ENCODE measurements at regions not wholly inside any gene's neighbourhood (a gene's known extent, or its start where the extent isn't known, plus 50 kb on each side); places are given as distances from the start of the nearest gene placed in this dataset.

GRCh38 chr13:73929287-73929932, 204.8 kb downstream of the KLF12 start:
- H3K4me3 ChIP-seq (ENCODE audit: low read length), result no peak overlapping the region
- DNase-seq (ENCODE audit: low read depth), result no peak
- TF ChIP-seq CTCF (IDR thresholded peaks at IDR 0.05; ENCODE audit: insufficient read depth, low read depth, low read length, missing control alignments), result no peak

- DNase-seq (ENCODE audit: low read depth), result no peak
- TF ChIP-seq CTCF (IDR thresholded peaks at IDR 0.05; ENCODE audit: insufficient read depth, low read depth, low read length, missing control alignments), result no peak
- H3K4me3 ChIP-seq (ENCODE audit: low read length), result no peak overlapping the region
Observed at GRCh38 chr13:73924607-73925006, 209.6 kb downstream of the KLF12 start.

GRCh38 chr13:73922493-73923393, 211.5 kb downstream of the KLF12 start:
- no peak for TF ChIP-seq CTCF (IDR thresholded peaks at IDR 0.05; ENCODE audit: insufficient read depth, low read depth, low read length, missing control alignments)
- no peak for DNase-seq (ENCODE audit: low read depth)
- H3K4me3 ChIP-seq (ENCODE audit: low read length), result no peak overlapping the region

- DNase-seq (ENCODE audit: low read depth), result no peak
- no peak overlapping the region for H3K4me3 ChIP-seq (ENCODE audit: low read length)
- TF ChIP-seq CTCF (IDR thresholded peaks at IDR 0.05; ENCODE audit: insufficient read depth, low read depth, low read length, missing control alignments), result no peak
Observed at GRCh38 chr13:73918691-73919090, 215.5 kb downstream of the KLF12 start.

- no peak for TF ChIP-seq CTCF (IDR thresholded peaks at IDR 0.05; ENCODE audit: insufficient read depth, low read depth, low read length, missing control alignments)
- H3K4me3 ChIP-seq (ENCODE audit: low read length), result no peak overlapping the region
- DNase-seq (ENCODE audit: low read depth), result no peak
Observed at GRCh38 chr13:73913751-73914518, 220.3 kb downstream of the KLF12 start.

- no peak overlapping the region for H3K4me3 ChIP-seq (ENCODE audit: low read length)
- DNase-seq (ENCODE audit: low read depth), result peak; percentile 48
- no peak for TF ChIP-seq CTCF (IDR thresholded peaks at IDR 0.05; ENCODE audit: insufficient read depth, low read depth, low read length, missing control alignments)
Observed at GRCh38 chr13:73913079-73913740, 221.0 kb downstream of the KLF12 start.
